ENCODE measurements at regions not wholly inside any gene's neighbourhood (a gene's known extent, or its start where the extent isn't known, plus 50 kb on each side); places are given as distances from the start of the nearest gene placed in this dataset.

DNA sequence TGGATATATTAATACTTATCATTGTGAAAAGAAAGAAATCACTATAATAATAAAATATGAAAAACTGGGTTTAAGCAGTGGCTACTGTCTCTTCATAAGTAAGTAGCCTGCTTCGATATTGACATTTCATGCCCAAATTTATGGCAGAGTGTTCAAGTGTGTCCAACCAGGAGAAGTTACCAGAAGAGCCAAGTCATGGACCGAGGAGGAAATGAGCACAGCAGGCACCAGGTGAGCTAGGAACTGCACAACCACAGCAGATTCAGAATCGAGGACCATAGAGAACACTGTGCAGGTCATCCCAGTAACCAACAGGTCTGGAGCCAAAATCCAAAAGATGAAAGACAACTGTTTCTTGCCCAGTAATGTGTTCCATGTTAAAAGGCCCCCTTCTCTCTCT is 79.9 kb upstream of the ABCB5 start:
- H3K27me3 ChIP-seq (ENCODE audit: low read depth, low read length) = no peaks in the 10 kb centered on the region
- no peaks in the 10 kb centered on the region for H4K20me1 ChIP-seq (ENCODE audit: insufficient read depth, low read length)
- peaks cover 11% of the 10 kb centered on the region for H3K4me1 ChIP-seq (ENCODE audit: low read length)
- TF ChIP-seq CTCF (IDR thresholded peaks at IDR 0.05; ENCODE audit: low read depth, low read length) (no peak), EZH2phosphoT487 (IDR thresholded peaks at IDR 0.05; ENCODE audit: low read depth) (no peak)
- no peak overlapping the region for H3K4me2 ChIP-seq (ENCODE audit: low read length)
- no peak overlapping the region for H3K4me3 ChIP-seq (ENCODE audit: low read length)
- H3K36me3 ChIP-seq (replicated peaks; ENCODE audit: low read depth, low read length) = no peaks in the 10 kb centered on the region
- H2AFZ ChIP-seq (ENCODE audit: low read depth, low read length) = no peak overlapping the region
- no peaks in the 10 kb centered on the region for H3K79me2 ChIP-seq (ENCODE audit: low read length)
- no peak overlapping the region for H3K9ac ChIP-seq (ENCODE audit: low read length)
- no peak overlapping the region for H3K27ac ChIP-seq (ENCODE audit: low read length)
- H3K9me3 ChIP-seq (ENCODE audit: insufficient read depth, low read length) = no peaks in the 10 kb centered on the region

DNA sequence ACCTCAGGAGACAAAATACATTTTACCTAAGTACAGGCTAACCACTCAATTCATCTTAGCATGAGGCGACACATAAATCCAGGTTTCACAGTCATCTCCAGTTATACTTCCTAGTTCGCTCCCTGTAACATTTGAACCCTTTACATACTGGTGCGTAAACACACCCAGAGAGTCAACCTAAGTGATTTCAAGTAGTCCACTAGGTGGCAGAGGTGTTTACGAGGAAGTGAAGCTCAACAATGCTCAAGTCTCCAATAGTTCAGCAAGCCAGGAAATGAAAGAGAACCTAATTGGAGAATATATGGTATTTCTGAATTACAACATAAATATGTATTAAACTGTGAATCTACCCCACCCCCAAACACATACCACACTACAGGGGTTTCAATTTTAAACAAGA is 76.3 kb upstream of the ABCB5 start:
- Histone ChIP-seq H3K4me2 (ENCODE audit: low read length) (no peak overlapping the region), H3K4me3 (ENCODE audit: low read length) (no peak overlapping the region), H4K20me1 (ENCODE audit: insufficient read depth, low read length) (no peaks in the 10 kb centered on the region), H3K4me1 (ENCODE audit: low read length) (peaks cover 15% of the 10 kb centered on the region), H3K9me3 (ENCODE audit: insufficient read depth, low read length) (no peaks in the 10 kb centered on the region), H3K79me2 (ENCODE audit: low read length) (no peaks in the 10 kb centered on the region), H3K36me3 (replicated peaks; ENCODE audit: low read depth, low read length) (no peaks in the 10 kb centered on the region), H2AFZ (ENCODE audit: low read depth, low read length) (no peak overlapping the region), H3K27me3 (ENCODE audit: low read depth, low read length) (no peaks in the 10 kb centered on the region), H3K9ac (ENCODE audit: low read length) (no peak overlapping the region), H3K27ac (ENCODE audit: low read length) (no peak overlapping the region)
- TF ChIP-seq CTCF (IDR thresholded peaks at IDR 0.05; ENCODE audit: low read depth, low read length) (peak; percentile 50), EZH2phosphoT487 (IDR thresholded peaks at IDR 0.05; ENCODE audit: low read depth) (no peak)

DNA sequence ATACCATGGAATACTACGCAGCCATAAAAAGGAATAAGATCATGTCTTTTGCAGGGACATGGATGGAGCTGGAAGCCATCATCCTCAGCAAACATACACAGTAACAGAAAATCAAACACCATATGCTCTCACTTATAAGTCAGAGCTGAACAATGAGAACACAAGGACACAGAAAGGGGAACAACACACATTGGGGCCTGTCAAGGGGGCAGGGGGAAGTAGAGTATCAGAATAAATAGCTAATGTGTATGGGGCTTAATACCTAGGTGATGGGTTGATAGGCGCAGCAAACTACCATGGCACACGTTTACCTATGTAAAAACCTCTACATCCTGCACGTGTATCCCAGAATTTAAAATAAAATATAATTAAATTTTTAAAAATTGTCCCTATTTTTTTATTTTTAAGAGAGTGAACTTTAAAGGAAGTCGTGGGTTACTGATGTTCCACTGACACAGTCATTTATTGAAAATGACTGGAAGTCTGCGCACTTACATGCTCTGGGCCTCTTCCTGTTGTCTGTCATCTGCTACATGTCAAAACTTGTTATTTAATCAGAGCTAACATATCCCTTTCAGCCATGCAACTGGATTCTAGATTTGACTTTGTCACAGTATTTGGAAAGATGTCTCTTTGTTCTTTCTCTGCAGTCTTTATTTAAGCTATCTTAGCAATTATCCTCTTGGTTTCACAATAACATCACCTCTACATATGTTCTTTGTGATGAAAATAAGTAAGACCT is 73.7 kb upstream of the ABCB5 start:
- TF ChIP-seq EZH2phosphoT487 (IDR thresholded peaks at IDR 0.05; ENCODE audit: low read depth) = no peak
- no peak for TF ChIP-seq CTCF (IDR thresholded peaks at IDR 0.05; ENCODE audit: low read depth, low read length)
- Histone ChIP-seq H3K27ac (ENCODE audit: low read length) (no peak overlapping the region), H3K4me1 (ENCODE audit: low read length) (peaks cover 15% of the 10 kb centered on the region), H4K20me1 (ENCODE audit: insufficient read depth, low read length) (no peaks in the 10 kb centered on the region), H2AFZ (ENCODE audit: low read depth, low read length) (no peak overlapping the region), H3K27me3 (ENCODE audit: low read depth, low read length) (no peaks in the 10 kb centered on the region), H3K9ac (ENCODE audit: low read length) (no peak overlapping the region), H3K36me3 (replicated peaks; ENCODE audit: low read depth, low read length) (no peaks in the 10 kb centered on the region), H3K9me3 (ENCODE audit: insufficient read depth, low read length) (no peaks in the 10 kb centered on the region), H3K4me2 (ENCODE audit: low read length) (no peak overlapping the region), H3K4me3 (ENCODE audit: low read length) (no peak overlapping the region), H3K79me2 (ENCODE audit: low read length) (no peaks in the 10 kb centered on the region)

DNA sequence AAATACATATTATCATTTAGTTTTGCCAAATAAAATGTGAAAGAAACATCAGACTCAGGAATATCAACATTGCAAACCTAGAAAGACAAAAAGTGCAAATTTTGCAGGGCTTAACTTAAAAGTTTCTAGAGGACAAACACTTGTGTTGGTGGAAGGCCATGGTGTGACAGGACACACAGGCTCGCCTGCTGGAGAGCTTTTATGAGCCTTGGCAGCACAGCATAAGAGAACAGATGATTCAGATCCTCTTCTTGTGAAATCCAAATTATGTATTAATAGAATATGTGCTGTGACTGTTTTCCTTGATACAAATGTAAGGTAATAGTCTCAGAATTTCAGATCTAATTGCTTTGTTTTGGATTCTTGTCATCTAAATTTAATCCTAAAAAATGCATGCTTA is 72.9 kb upstream of the ABCB5 start:
- peaks cover 15% of the 10 kb centered on the region for H3K4me1 ChIP-seq (ENCODE audit: low read length)
- no peaks in the 10 kb centered on the region for H3K36me3 ChIP-seq (replicated peaks; ENCODE audit: low read depth, low read length)
- H2AFZ ChIP-seq (ENCODE audit: low read depth, low read length) = no peak overlapping the region
- no peak overlapping the region for H3K27ac ChIP-seq (ENCODE audit: low read length)
- no peak overlapping the region for H3K4me2 ChIP-seq (ENCODE audit: low read length)
- no peaks in the 10 kb centered on the region for H3K27me3 ChIP-seq (ENCODE audit: low read depth, low read length)
- H3K4me3 ChIP-seq (ENCODE audit: low read length) = no peak overlapping the region
- no peaks in the 10 kb centered on the region for H4K20me1 ChIP-seq (ENCODE audit: insufficient read depth, low read length)
- no peaks in the 10 kb centered on the region for H3K79me2 ChIP-seq (ENCODE audit: low read length)
- TF ChIP-seq EZH2phosphoT487 (IDR thresholded peaks at IDR 0.05; ENCODE audit: low read depth) (no peak), CTCF (IDR thresholded peaks at IDR 0.05; ENCODE audit: low read depth, low read length) (no peak)
- H3K9ac ChIP-seq (ENCODE audit: low read length) = no peak overlapping the region
- H3K9me3 ChIP-seq (ENCODE audit: insufficient read depth, low read length) = no peaks in the 10 kb centered on the region
